ENCODE measurements at regions not wholly inside any gene's neighbourhood (a gene's known extent, or its start where the extent isn't known, plus 50 kb on each side); places are given as distances from the start of the nearest gene placed in this dataset.
"Not testable (repeated sequence)": the region's sequence is repeated elsewhere in the genome, so short reads cannot be mapped to it uniquely, and the experiment has no call there.

GRCh38 chr17:71849783-71850768 lies 270.7 kb upstream of the SOX9 start:
- DNase-seq: no peak

- no peak for DNase-seq
Measured at GRCh38 chr17:71850812-71851211, 270.0 kb upstream of the SOX9 start.

DNA sequence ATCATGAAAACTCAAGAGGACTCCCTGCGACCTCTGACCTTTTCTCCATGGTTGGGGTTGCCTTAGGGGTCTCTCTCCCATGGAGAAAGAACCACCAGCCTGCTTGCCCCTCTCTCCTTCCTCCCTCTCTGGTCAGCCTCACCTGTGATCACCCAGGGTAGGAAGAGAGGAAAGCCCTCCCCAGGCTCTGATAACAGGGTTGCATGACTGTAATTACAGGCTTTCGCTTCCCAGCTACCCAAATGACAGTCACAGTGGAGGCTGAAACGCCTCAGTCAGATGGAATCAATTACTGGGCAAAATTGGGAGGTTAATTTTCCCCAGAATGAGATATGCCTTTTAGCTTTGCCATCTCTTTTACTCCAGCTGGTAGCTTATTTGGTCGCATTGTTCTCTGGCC lies 265.8 kb upstream of the SOX9 start:
- DNase-seq: no peak

DNA sequence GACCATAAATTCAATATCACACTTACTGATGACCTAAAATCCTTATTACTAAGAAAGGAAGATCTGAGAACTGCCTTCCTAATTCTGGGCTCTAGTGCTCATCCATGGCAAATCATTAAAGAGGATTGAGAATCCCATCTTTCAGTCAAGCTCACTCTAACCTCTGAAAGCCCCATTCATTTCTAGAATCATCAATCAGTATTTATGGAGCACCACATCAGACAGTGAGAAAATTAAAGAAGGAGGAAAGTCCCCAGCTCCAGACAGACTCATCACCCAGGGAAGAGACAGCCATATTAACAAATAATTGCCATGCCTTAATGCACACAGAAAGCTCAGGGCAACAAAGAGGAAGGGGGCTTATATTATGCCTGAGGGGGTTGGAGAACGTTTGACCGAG lies 256.1 kb upstream of the SOX9 start:
- DNase-seq: no peak

DNA sequence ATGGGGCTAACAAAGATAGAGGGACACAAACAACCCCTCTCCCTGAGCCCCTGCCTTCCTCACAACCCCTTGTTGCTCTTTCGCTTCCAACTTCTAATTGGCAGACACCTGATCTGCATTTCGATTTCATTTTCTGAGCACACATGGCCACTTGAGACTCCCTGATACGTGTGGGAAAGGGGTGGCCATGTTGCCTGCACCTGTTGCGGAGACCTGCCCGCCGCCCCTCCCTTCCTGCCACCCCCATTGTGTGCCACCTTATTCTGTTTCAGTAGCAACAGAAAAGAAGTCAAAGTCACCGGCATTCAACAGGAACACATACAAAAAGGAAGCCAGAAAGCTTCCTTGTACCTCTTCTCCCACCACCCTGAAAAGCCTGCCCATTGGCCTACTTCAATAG lies 254.7 kb upstream of the SOX9 start:
- DNase-seq: no peak

- DNase-seq: no peak
Measured at GRCh38 chr17:71869293-71869692, 251.5 kb upstream of the SOX9 start.

- DNase-seq: no peak
Measured at GRCh38 chr17:71869841-71870545, 250.8 kb upstream of the SOX9 start.

- no peak for DNase-seq
Measured at GRCh38 chr17:71870546-71870862, 250.3 kb upstream of the SOX9 start.

GRCh38 chr17:71872843-71873485 lies 247.9 kb upstream of the SOX9 start:
- no peak for DNase-seq

GRCh38 chr17:71874773-71875172 lies 246.0 kb upstream of the SOX9 start:
- not testable (repeated sequence) for DNase-seq

DNA sequence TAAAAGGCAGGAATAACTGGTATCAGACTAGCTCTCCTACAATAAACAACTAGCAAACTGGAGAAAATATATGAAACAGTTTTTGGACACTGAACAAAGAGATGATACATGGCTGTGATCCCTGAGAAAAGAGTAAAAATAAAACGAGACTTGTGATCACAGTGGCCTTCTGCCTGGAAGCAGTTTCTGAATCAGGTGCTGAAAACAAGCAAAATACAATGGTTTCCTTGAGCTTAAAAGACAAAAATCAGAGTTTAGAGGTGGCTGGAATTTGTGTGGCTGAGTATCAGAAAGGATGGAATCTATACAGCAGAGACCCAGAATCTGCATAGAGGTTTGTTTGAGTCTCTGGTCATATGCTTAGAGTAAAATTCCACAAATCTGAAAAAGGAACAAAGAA lies 242.5 kb upstream of the SOX9 start:
- no peak for DNase-seq

DNA sequence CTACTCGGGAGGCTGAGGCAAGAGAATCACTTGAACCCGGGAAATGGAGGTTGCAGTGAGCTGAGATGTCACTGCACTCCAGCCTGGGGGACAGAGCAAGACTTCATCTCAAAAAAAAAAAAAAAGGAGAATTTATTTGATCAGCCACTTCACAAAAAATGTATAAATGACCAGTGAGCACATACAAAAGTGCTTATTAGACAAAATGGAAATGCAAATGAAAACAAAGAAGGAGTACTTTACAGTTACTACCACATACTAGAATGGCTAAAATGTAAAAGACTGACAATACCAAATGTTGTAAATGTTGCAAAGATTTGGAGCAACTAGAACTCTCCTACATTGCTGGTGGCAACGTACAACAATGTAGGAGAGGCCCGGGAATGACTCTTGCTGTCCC lies 241.8 kb upstream of the SOX9 start:
- DNase-seq: no peak

DNA sequence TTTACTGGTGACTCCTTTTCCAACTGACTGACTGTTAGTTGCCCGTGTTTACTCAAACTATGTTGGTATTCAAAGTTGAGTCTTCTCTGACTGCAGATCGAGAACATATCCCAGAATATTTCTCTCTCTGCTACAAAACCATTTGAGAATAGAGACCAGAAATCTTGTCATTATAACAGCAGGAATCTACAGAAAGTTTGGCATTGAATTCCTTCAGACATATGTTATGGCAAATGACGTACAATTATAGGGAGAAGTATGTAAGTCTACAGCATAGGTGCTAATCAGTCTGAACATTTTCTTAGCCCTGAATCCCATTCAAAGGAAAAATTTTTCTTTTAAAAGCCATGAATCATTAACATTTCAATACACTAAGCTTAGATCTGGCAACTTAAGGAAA lies 239.8 kb upstream of the SOX9 start:
- DNase-seq: no peak

GRCh38 chr17:71881581-71881980 lies 239.2 kb upstream of the SOX9 start:
- no peak for DNase-seq

DNA sequence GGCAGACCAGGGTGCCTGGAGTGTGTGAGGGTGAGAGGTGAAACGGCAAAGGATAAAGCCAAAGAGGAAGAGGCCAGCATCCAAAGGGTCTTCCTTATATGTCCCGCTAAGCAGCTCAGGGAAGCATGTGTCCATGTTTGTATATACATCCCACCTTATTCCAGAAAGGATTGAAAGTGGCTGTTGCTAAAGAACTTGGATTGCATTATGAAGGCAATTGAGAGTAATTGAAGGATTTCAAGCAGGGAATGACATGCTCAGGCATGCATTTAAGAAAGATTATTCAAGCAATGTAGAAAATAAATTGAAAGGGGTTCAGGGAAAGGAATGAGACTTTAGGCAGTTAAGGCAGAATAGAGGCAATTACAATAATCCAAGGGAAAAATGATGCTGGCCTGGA lies 237.6 kb upstream of the SOX9 start:
- no peak for DNase-seq

- no peak for DNase-seq
Measured at GRCh38 chr17:71883845-71884244, 237.0 kb upstream of the SOX9 start.

GRCh38 chr17:71885662-71886061 lies 235.2 kb upstream of the SOX9 start:
- DNase-seq: no peak

GRCh38 chr17:71899317-71899716 lies 221.5 kb upstream of the SOX9 start:
- no peak for DNase-seq

- DNase-seq: no peak
Measured at GRCh38 chr17:71900621-71901229, 220.1 kb upstream of the SOX9 start.

GRCh38 chr17:71902894-71903506 lies 217.8 kb upstream of the SOX9 start:
- no peak for DNase-seq

DNA sequence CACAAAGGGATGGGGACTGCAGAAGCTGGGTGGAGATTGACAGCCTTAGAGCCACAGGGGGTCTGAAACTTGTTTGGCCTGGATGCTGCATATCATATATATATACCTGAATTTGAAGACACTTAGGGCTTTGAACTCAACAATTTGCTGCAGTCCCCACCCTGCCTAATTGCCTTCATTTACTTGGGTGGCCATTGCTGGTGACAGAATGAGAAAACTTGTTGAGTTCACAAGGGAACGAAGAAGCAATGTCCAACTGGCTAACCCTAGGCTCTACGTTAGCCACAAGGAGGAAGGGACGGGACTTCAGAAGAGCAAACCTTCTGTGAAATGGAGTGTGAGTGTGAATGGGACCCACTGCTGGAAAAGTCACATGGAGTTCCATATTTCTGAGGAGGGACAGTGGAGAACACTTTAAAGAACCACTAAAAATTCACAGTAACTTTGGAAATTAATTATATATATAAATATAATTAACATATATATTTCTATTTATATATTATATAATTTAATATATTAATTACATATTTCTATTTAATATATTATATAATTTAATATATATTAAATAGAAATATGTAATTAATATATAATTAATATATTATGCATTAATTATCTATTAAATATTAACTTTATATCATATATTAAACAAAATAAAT lies 215.3 kb upstream of the SOX9 start:
- DNase-seq: no peak

- DNase-seq: no peak
Measured at GRCh38 chr17:71909155-71909554, 211.7 kb upstream of the SOX9 start.

All from NCI-H526 treated with DMSO at 0.1 percent for 48 hours (cell line).